ENCODE measurements at regions not wholly inside any gene's neighbourhood (a gene's known extent, or its start where the extent isn't known, plus 50 kb on each side); places are given as distances from the start of the nearest gene placed in this dataset.

GRCh38 chr18:56109757-56110156 is 521.8 kb upstream of the TCF4 start:
- no peaks in the 10 kb centered on the region for H4K20me1 ChIP-seq (ENCODE audit: low read depth)
- TF ChIP-seq EZH2 (IDR thresholded peaks at IDR 0.05) (no peak), EZH2phosphoT487 (IDR thresholded peaks at IDR 0.05) (no peak), CTCF (IDR thresholded peaks at IDR 0.05) (no peak)
- no peak for DNase-seq (ENCODE audit: low spot score)
- Mint-ChIP-seq H3K36me3 (peaks cover 3% of the 10 kb centered on the region), H3K4me1 (peaks cover 19% of the 10 kb centered on the region), H3K9me3 (peaks cover 15% of the 10 kb centered on the region), H3K27ac (no peak overlapping the region), H3K4me3 (no peak overlapping the region), H3K27me3 (ENCODE audit: insufficient read depth, low read depth) (peaks cover under 1% of the 10 kb centered on the region)
- no peaks in the 10 kb centered on the region for H3K4me1 ChIP-seq
- no peak overlapping the region for H3K27ac ChIP-seq
- no peaks in the 10 kb centered on the region for H3K9me3 ChIP-seq (ENCODE audit: low read depth)
- no peaks in the 10 kb centered on the region for H3F3A ChIP-seq (ENCODE audit: low read depth)
- no peak overlapping the region for H3K4me3 ChIP-seq
- no peaks in the 10 kb centered on the region for H3K36me3 ChIP-seq
- no peak overlapping the region for H3K4me2 ChIP-seq
- H3K27me3 ChIP-seq = no peaks in the 10 kb centered on the region
- H3K9ac ChIP-seq = no peak overlapping the region
- H2AFZ ChIP-seq (replicated peaks) = no peak overlapping the region
- H3K79me2 ChIP-seq (ENCODE audit: low read depth) = no peaks in the 10 kb centered on the region

- H4K20me1 ChIP-seq (ENCODE audit: low read depth) = no peaks in the 10 kb centered on the region
- no peaks in the 10 kb centered on the region for H3F3A ChIP-seq (ENCODE audit: low read depth)
- no peaks in the 10 kb centered on the region for H3K9me3 ChIP-seq (ENCODE audit: low read depth)
- DNase-seq (ENCODE audit: low spot score) = no peak
- Mint-ChIP-seq H3K4me1 (peaks cover 19% of the 10 kb centered on the region), H3K36me3 (peaks cover 3% of the 10 kb centered on the region), H3K9me3 (peaks cover 24% of the 10 kb centered on the region), H3K4me3 (no peak overlapping the region), H3K27ac (no peak overlapping the region), H3K27me3 (ENCODE audit: insufficient read depth, low read depth) (peaks cover 2% of the 10 kb centered on the region)
- H2AFZ ChIP-seq (replicated peaks) = no peak overlapping the region
- no peak overlapping the region for H3K9ac ChIP-seq
- no peaks in the 10 kb centered on the region for H3K27me3 ChIP-seq
- H3K27ac ChIP-seq = no peak overlapping the region
- no peak for TF ChIP-seq CTCF (IDR thresholded peaks at IDR 0.05)
- no peak for TF ChIP-seq EZH2phosphoT487 (IDR thresholded peaks at IDR 0.05)
- no peak for TF ChIP-seq EZH2 (IDR thresholded peaks at IDR 0.05)
- H3K79me2 ChIP-seq (ENCODE audit: low read depth) = no peaks in the 10 kb centered on the region
- no peaks in the 10 kb centered on the region for H3K4me1 ChIP-seq
- H3K4me3 ChIP-seq = no peak overlapping the region
- no peak overlapping the region for H3K4me2 ChIP-seq
- H3K36me3 ChIP-seq = no peaks in the 10 kb centered on the region
These were observed 520.7 kb upstream of the TCF4 start for GRCh38 chr18:56108478-56109367.

GRCh38 chr18:56107821-56108477 is 520.0 kb upstream of the TCF4 start:
- Histone ChIP-seq H3K4me1 (no peaks in the 10 kb centered on the region), H3K27ac (no peak overlapping the region), H3K9me3 (ENCODE audit: low read depth) (no peaks in the 10 kb centered on the region), H3K9ac (no peak overlapping the region), H4K20me1 (ENCODE audit: low read depth) (no peaks in the 10 kb centered on the region), H3K4me2 (no peak overlapping the region), H3K4me3 (no peak overlapping the region), H3K27me3 (no peaks in the 10 kb centered on the region), H3K79me2 (ENCODE audit: low read depth) (no peaks in the 10 kb centered on the region), H2AFZ (replicated peaks) (peak overlapping the region; percentile 26), H3F3A (ENCODE audit: low read depth) (no peaks in the 10 kb centered on the region), H3K36me3 (no peaks in the 10 kb centered on the region)
- Mint-ChIP-seq H3K4me1 (peaks cover 19% of the 10 kb centered on the region), H3K27ac (no peak overlapping the region), H3K4me3 (no peak overlapping the region), H3K27me3 (ENCODE audit: insufficient read depth, low read depth) (peaks cover 2% of the 10 kb centered on the region), H3K9me3 (peaks cover 27% of the 10 kb centered on the region), H3K36me3 (peaks cover 3% of the 10 kb centered on the region)
- no peak for DNase-seq (ENCODE audit: low spot score)
- no peak for TF ChIP-seq EZH2phosphoT487 (IDR thresholded peaks at IDR 0.05)
- TF ChIP-seq CTCF (IDR thresholded peaks at IDR 0.05) = no peak
- no peak for TF ChIP-seq EZH2 (IDR thresholded peaks at IDR 0.05)
